ENCODE measurements at regions not wholly inside any gene's neighbourhood (a gene's known extent, or its start where the extent isn't known, plus 50 kb on each side); places are given as distances from the start of the nearest gene placed in this dataset.

DNA sequence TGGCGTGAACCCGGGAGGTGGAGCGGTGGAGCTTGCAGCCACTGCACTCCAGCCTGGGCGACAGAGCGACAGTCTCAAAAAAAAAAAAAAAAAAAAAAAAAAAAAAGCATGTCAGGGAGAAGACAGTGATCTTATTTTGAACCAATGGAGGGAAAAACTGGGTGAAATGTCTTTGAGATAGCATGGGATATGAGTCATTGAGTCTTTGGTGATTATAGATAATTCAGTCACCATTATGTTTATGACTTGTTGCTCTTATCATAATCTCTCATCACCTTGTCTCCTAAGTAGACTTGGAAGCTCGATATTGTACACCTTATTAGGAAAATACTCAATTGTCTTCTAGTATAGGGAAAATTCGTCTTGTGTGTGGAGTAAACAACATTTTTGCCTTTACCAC, 55.1 kb upstream of the KDM4C start:
- TF ChIP-seq, protein P1, sequence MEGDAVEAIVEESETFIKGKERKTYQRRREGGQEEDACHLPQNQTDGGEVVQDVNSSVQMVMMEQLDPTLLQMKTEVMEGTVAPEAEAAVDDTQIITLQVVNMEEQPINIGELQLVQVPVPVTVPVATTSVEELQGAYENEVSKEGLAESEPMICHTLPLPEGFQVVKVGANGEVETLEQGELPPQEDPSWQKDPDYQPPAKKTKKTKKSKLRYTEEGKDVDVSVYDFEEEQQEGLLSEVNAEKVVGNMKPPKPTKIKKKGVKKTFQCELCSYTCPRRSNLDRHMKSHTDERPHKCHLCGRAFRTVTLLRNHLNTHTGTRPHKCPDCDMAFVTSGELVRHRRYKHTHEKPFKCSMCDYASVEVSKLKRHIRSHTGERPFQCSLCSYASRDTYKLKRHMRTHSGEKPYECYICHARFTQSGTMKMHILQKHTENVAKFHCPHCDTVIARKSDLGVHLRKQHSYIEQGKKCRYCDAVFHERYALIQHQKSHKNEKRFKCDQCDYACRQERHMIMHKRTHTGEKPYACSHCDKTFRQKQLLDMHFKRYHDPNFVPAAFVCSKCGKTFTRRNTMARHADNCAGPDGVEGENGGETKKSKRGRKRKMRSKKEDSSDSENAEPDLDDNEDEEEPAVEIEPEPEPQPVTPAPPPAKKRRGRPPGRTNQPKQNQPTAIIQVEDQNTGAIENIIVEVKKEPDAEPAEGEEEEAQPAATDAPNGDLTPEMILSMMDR (IDR thresholded peaks at IDR 0.05): no peak
- TF ChIP-seq POLR2A (IDR thresholded peaks at IDR 0.05): no peak
